ENCODE measurements at regions not wholly inside any gene's neighbourhood (a gene's known extent, or its start where the extent isn't known, plus 50 kb on each side); places are given as distances from the start of the nearest gene placed in this dataset.

DNA sequence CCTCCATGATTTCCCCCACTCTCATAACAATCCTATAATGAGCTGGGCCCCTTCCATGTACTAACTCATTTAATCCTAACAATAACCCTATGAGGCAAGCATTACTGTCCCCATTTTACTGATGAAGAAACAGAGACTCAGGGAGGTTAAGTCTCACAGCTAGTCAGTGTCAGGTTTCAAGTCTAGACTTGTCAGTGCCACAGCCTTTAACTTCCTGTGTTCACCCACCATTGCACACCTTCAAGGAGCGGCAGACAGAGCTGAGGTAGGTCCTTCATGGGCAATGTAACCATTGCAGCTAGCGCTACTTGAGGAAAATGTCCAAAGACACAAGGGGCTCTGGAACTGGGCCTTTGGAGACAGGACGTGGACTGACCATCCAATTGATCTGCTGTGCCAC, 105.8 kb upstream of the CTNNB1 start:
- TF ChIP-seq ZNF384 (IDR thresholded peaks at IDR 0.05) (no peak), PKNOX1 (IDR thresholded peaks at IDR 0.05) (no peak), ELF4 (IDR thresholded peaks at IDR 0.05) (no peak), L3MBTL2 (conservative IDR thresholded peaks at IDR 0.05) (no peak), BHLHE40 (IDR thresholded peaks at IDR 0.05; ENCODE audit: borderline replicate concordance) (no peak), FOXM1 (IDR thresholded peaks at IDR 0.05; ENCODE audit: borderline replicate concordance) (no peak)
- ChIA-PET CTCF (no interaction called here), POLR2A (no interaction called here)
- no peak for DNase-seq (ENCODE audit: extremely low spot score)

DNA sequence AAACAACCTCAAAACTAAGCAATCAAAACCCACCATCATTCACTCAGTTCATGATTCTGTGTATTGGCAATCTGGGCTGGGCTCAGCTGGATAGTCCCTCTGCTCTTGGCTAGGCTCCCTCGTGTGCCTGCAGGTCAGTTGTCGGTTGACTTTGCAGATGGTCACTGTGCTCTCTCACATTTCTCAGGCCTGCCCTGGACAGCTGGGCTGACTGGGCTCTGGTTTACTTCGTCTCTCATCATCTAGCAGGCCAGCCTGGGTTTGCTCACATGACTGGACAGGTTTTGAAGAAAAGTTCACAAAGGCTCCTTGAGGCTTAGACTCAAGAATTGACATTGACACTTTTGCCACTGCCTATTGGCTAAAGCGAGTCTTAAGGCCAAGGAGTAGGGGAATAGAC, 105.0 kb upstream of the CTNNB1 start:
- ChIA-PET POLR2A (no interaction called here), CTCF (no interaction called here)
- TF ChIP-seq BHLHE40 (IDR thresholded peaks at IDR 0.05; ENCODE audit: borderline replicate concordance) = no peak
- TF ChIP-seq TARDBP (IDR thresholded peaks at IDR 0.05) = no peak
- no peak for TF ChIP-seq NFRKB (IDR thresholded peaks at IDR 0.05)
- no peak for TF ChIP-seq LEF1 (IDR thresholded peaks at IDR 0.05; ENCODE audit: borderline replicate concordance)
- no peak for TF ChIP-seq FOXA1 (IDR thresholded peaks at IDR 0.05)
- TF ChIP-seq FOXM1 (IDR thresholded peaks at IDR 0.05; ENCODE audit: borderline replicate concordance) = no peak
- TF ChIP-seq ZNF384 (IDR thresholded peaks at IDR 0.05) = no peak
- TF ChIP-seq L3MBTL2 (conservative IDR thresholded peaks at IDR 0.05) = no peak
- TF ChIP-seq CTBP1 (IDR thresholded peaks at IDR 0.05; ENCODE audit: borderline replicate concordance) = no peak
- TF ChIP-seq ELF4 (IDR thresholded peaks at IDR 0.05) = no peak
- TF ChIP-seq SP1 (IDR thresholded peaks at IDR 0.05) = no peak
- no peak for TF ChIP-seq FOXK2 (IDR thresholded peaks at IDR 0.05)
- no peak for TF ChIP-seq HDGF (IDR thresholded peaks at IDR 0.05; ENCODE audit: borderline replicate concordance)
- TF ChIP-seq SUZ12 (IDR thresholded peaks at IDR 0.05) = no peak

GRCh38 chr3:41095702-41096101, 103.6 kb upstream of the CTNNB1 start:
- TF ChIP-seq BHLHE40 (IDR thresholded peaks at IDR 0.05; ENCODE audit: borderline replicate concordance) = no peak
- no peak for TF ChIP-seq SP1 (IDR thresholded peaks at IDR 0.05)
- no peak for TF ChIP-seq TARDBP (IDR thresholded peaks at IDR 0.05)
- no peak for TF ChIP-seq FOXM1 (IDR thresholded peaks at IDR 0.05; ENCODE audit: borderline replicate concordance)
- TF ChIP-seq ELF4 (IDR thresholded peaks at IDR 0.05) = no peak
- no peak for TF ChIP-seq CTBP1 (IDR thresholded peaks at IDR 0.05; ENCODE audit: borderline replicate concordance)
- TF ChIP-seq L3MBTL2 (conservative IDR thresholded peaks at IDR 0.05) = no peak
- no peak for TF ChIP-seq ARNT (IDR thresholded peaks at IDR 0.05)
- TF ChIP-seq ZNF384 (IDR thresholded peaks at IDR 0.05) = no peak
- TF ChIP-seq FOXK2 (IDR thresholded peaks at IDR 0.05) = no peak
- no peak for TF ChIP-seq LEF1 (IDR thresholded peaks at IDR 0.05; ENCODE audit: borderline replicate concordance)
- ChIA-PET CTCF (no interaction called here), POLR2A (no interaction called here)
- no peak for DNase-seq (ENCODE audit: extremely low spot score)

More for the DNA sequence above, 105.0 kb upstream of the CTNNB1 start:
- DNase-seq (ENCODE audit: extremely low spot score) = no peak

GRCh38 chr3:41097896-41098496, 101.3 kb upstream of the CTNNB1 start:
- CTCF ChIA-PET = no interaction called here
- POLR2A ChIA-PET = no interaction called here
- no peak for DNase-seq (ENCODE audit: extremely low spot score)
- TF ChIP-seq FOXM1 (IDR thresholded peaks at IDR 0.05; ENCODE audit: borderline replicate concordance) (no peak), LEF1 (IDR thresholded peaks at IDR 0.05; ENCODE audit: borderline replicate concordance) (no peak), PKNOX1 (IDR thresholded peaks at IDR 0.05) (no peak), L3MBTL2 (conservative IDR thresholded peaks at IDR 0.05) (no peak), SP1 (IDR thresholded peaks at IDR 0.05) (no peak), FOXA1 (IDR thresholded peaks at IDR 0.05) (no peak), ZNF384 (IDR thresholded peaks at IDR 0.05) (no peak), BHLHE40 (IDR thresholded peaks at IDR 0.05; ENCODE audit: borderline replicate concordance) (no peak), TARDBP (IDR thresholded peaks at IDR 0.05) (no peak), ARNT (IDR thresholded peaks at IDR 0.05) (no peak), FOXK2 (IDR thresholded peaks at IDR 0.05) (no peak), ELF4 (IDR thresholded peaks at IDR 0.05) (no peak), HDGF (IDR thresholded peaks at IDR 0.05; ENCODE audit: borderline replicate concordance) (no peak), CTBP1 (IDR thresholded peaks at IDR 0.05; ENCODE audit: borderline replicate concordance) (no peak)

- ChIA-PET CTCF (no interaction called here), POLR2A (no interaction called here)
- TF ChIP-seq CTBP1 (IDR thresholded peaks at IDR 0.05; ENCODE audit: borderline replicate concordance) (no peak), NFRKB (IDR thresholded peaks at IDR 0.05) (no peak), HDGF (IDR thresholded peaks at IDR 0.05; ENCODE audit: borderline replicate concordance) (no peak), BHLHE40 (IDR thresholded peaks at IDR 0.05; ENCODE audit: borderline replicate concordance) (no peak), FOXM1 (IDR thresholded peaks at IDR 0.05; ENCODE audit: borderline replicate concordance) (no peak), SP1 (IDR thresholded peaks at IDR 0.05) (no peak), PKNOX1 (IDR thresholded peaks at IDR 0.05) (no peak)
- DNase-seq (ENCODE audit: extremely low spot score) = no peak
Measured at GRCh38 chr3:41101231-41101630, 98.1 kb upstream of the CTNNB1 start.

GRCh38 chr3:41102053-41102556, 97.2 kb upstream of the CTNNB1 start:
- DNase-seq (ENCODE audit: extremely low spot score) = no peak
- CTCF ChIA-PET = no interaction called here
- POLR2A ChIA-PET = no interaction called here
- TF ChIP-seq L3MBTL2 (conservative IDR thresholded peaks at IDR 0.05) = no peak
- TF ChIP-seq LEF1 (IDR thresholded peaks at IDR 0.05; ENCODE audit: borderline replicate concordance) = no peak
- TF ChIP-seq SUZ12 (IDR thresholded peaks at IDR 0.05) = no peak
